ENCODE measurements at regions not wholly inside any gene's neighbourhood (a gene's known extent, or its start where the extent isn't known, plus 50 kb on each side); places are given as distances from the start of the nearest gene placed in this dataset.

- DNase-seq (no peak), ATAC-seq (ENCODE audit: insufficient read depth, low FRiP score) (no peak)
- H3K9me3 ChIP-seq (ENCODE audit: control insufficient read depth in 4 of 4, insufficient read depth in 3 of 4, low read length in 3 of 4) = no peaks in the 10 kb centered on the region
- no peaks in the 10 kb centered on the region for H3K27me3 ChIP-seq (ENCODE audit: control insufficient read depth in 3 of 3, insufficient read depth in 3 of 3, low read length in 2 of 3)
- H3K36me3 ChIP-seq (ENCODE audit: control insufficient read depth in 4 of 4, insufficient read depth in 4 of 4, low read length in 4 of 4) = no peaks in the 10 kb centered on the region
- no peak overlapping the region for H3K9ac ChIP-seq (ENCODE audit: insufficient read depth in 1 of 2, low read length in 2 of 2)
- H3K4me1 ChIP-seq (ENCODE audit: control insufficient read depth in 5 of 5, insufficient read depth in 5 of 5, low read length in 5 of 5) = no peaks in the 10 kb centered on the region
- no peak overlapping the region for H3K27ac ChIP-seq (ENCODE audit: low read depth in 1 of 2, low read length in 1 of 2)
- TF ChIP-seq CTCF (IDR thresholded peaks at IDR 0.05; ENCODE audit: control extremely low read depth, extremely low read depth) = no peak
- WGBS, 2 donors = 96 to 97% methylated on average over 5 of the region's 5 CpGs
- H3K4me3 ChIP-seq = no peak overlapping the region
Measured at GRCh38 chr21:38716942-38717341, 88.8 kb upstream of the ETS2 start.

- H3K27ac ChIP-seq (ENCODE audit: low read depth in 1 of 2, low read length in 1 of 2) = no peak overlapping the region
- H3K4me3 ChIP-seq = no peak overlapping the region
- TF ChIP-seq CTCF (IDR thresholded peaks at IDR 0.05; ENCODE audit: control extremely low read depth, extremely low read depth) = no peak
- no peak for DNase-seq
- H3K36me3 ChIP-seq (ENCODE audit: control insufficient read depth in 4 of 4, insufficient read depth in 4 of 4, low read length in 4 of 4) = no peaks in the 10 kb centered on the region
- H3K9me3 ChIP-seq (ENCODE audit: control insufficient read depth in 4 of 4, insufficient read depth in 3 of 4, low read length in 3 of 4) = no peaks in the 10 kb centered on the region
- no peak overlapping the region for H3K9ac ChIP-seq (ENCODE audit: insufficient read depth in 1 of 2, low read length in 2 of 2)
- ATAC-seq (ENCODE audit: insufficient read depth, low FRiP score) = no peak
- H3K4me1 ChIP-seq (ENCODE audit: control insufficient read depth in 5 of 5, insufficient read depth in 5 of 5, low read length in 5 of 5) = no peaks in the 10 kb centered on the region
- no peaks in the 10 kb centered on the region for H3K27me3 ChIP-seq (ENCODE audit: control insufficient read depth in 3 of 3, insufficient read depth in 3 of 3, low read length in 2 of 3)
- 21 to 54% methylated on average over 3 of the region's 3 CpGs for WGBS, 2 donors
Measured at GRCh38 chr21:38718481-38718880, 87.2 kb upstream of the ETS2 start.

GRCh38 chr21:38720074-38720473 is 85.7 kb upstream of the ETS2 start:
- H3K4me3 ChIP-seq = no peak overlapping the region
- no peak for ATAC-seq (ENCODE audit: insufficient read depth, low FRiP score)
- 95 to 98% methylated on average over 6 of the region's 6 CpGs for WGBS, 2 donors

More at GRCh38 chr21:38720074-38720473, 85.7 kb upstream of the ETS2 start:
- DNase-seq = no peak
- H3K9ac ChIP-seq (ENCODE audit: insufficient read depth in 1 of 2, low read length in 2 of 2) = no peak overlapping the region
- no peaks in the 10 kb centered on the region for H3K27me3 ChIP-seq (ENCODE audit: control insufficient read depth in 3 of 3, insufficient read depth in 3 of 3, low read length in 2 of 3)
- TF ChIP-seq CTCF (IDR thresholded peaks at IDR 0.05; ENCODE audit: control extremely low read depth, extremely low read depth) = no peak
- no peaks in the 10 kb centered on the region for H3K4me1 ChIP-seq (ENCODE audit: control insufficient read depth in 5 of 5, insufficient read depth in 5 of 5, low read length in 5 of 5)
- no peak overlapping the region for H3K27ac ChIP-seq (ENCODE audit: low read depth in 1 of 2, low read length in 1 of 2)
- H3K9me3 ChIP-seq (ENCODE audit: control insufficient read depth in 4 of 4, insufficient read depth in 3 of 4, low read length in 3 of 4) = peaks cover 0 to 1% (median under 1%) of the 10 kb centered on the region in 4 donors
- H3K36me3 ChIP-seq (ENCODE audit: control insufficient read depth in 4 of 4, insufficient read depth in 4 of 4, low read length in 4 of 4) = no peaks in the 10 kb centered on the region

Data from lung (tissue), 11 donors.